Stimulated activated CD4-positive, alpha-beta T cell treated with anti-CD3 and anti-CD28 coated beads, Interleukin-2, amount 100 ng/mL, for 4 hours (primary cell): ENCODE measurements at regions not wholly inside any gene's neighbourhood (a gene's known extent, or its start where the extent isn't known, plus 50 kb on each side); places are given as distances from the start of the nearest gene placed in this dataset.
"Not testable (repeated sequence)": the region's sequence is repeated elsewhere in the genome, so short reads cannot be mapped to it uniquely, and the experiment has no call there.

Source experiments
- DNase-seq: peaks from one replicate; pipeline ENCODE4 v3.0.0-alpha.2; 2020; ENCODE audit warnings: low read depth

DNA sequence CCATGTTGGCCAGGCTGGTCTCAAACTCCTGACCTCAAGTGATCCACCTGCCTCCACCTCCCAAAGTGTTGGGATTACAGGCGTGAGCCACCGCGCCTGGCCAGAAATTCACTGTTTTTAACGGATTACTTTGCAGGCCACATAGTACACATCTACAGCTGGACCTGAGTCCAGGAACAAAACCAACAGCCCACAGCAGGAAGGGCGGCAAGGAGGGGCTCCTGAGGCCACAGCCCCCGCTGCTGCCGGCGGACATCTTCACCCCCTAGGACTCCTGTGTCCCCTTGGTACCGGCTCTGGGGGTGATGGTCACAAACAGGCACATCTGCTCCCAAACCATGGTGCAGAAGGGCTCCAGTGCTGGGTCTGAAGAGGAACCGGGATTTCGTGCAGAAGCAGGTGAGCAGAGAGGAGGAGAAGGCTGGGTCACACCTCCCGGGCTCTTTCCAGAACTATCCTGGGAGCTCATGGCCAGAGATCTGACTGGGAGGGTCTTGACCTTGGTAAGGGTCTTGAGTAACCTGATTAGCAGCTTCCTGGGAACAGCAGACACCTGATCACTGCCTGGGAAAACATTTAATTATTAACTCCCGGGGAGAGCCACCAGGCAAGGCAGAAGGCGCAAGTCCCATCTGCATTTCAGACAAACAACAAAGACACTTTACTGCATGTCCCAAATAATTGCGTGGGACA, 99.9 kb downstream of the SHANK2 start:
- not testable (repeated sequence) for DNase-seq

GRCh38 chr11:71151561-71151960, 100.8 kb downstream of the SHANK2 start:
- DNase-seq, result no peak

DNA sequence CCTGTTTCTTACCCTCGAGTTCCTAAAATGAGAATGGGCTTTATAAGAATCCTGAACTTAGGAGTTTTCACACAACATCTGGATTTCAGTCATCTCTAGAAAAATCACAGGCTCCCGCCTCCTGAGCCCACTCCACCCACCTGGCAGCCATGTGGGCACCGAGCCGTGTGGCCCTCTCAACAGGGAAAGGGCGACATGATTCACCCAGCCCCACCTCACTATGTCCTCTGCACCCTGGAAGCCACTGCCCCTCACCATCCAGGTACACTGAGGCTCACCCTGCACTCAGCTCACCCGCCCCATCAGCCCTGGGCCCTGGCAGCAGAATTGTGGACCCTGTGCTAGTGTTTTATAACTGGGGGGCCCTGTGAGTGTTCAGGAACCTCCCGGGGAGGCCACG, 101.5 kb downstream of the SHANK2 start:
- no peak for DNase-seq

GRCh38 chr11:71148716-71149115, 103.7 kb downstream of the SHANK2 start:
- DNase-seq, result no peak

DNA sequence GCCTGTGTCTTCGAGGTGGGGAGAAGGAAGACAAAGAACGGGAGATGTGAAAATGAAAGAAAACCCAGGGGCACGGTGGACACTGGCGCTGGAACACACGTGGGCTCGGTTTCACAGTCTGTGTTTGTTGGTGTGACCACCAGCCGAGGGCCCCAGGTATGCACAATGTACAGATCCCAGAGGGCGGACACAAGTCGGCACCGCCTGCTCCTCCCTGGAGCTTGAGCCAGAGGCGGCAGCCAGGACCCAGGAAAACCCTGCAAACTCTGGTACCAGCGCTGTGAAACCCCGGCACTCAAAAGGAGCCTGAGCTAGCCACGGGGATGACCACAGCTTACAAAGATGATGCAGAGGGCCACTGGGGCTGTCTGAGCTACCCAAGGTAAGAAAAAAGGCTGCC, 105.0 kb downstream of the SHANK2 start:
- DNase-seq, result no peak

DNA sequence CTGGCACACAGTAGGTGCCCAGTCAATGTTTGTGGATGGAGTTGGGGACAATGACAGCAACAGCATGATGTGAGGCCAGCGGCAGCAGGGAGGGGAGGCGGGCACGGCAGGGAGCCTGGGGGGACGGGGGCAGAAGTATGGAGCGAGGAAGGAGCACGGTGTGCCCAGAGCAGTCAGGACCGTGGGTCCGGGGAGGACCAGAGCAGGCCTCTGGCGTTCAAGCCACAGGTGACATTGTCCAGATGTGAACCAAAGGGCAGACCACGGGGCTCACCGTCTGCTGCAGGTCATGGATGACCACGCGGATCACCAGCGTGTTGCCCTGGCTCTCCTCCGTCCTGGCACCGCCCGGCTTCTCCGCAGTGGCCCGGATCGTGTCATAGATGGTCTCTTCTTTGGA, 105.5 kb downstream of the SHANK2 start:
- no peak for DNase-seq

- DNase-seq, result no peak
Observed at GRCh38 chr11:71145988-71146824, 106.2 kb downstream of the SHANK2 start.

GRCh38 chr11:71145368-71145767, 107.0 kb downstream of the SHANK2 start:
- DNase-seq, result no peak

- no peak for DNase-seq
Observed at GRCh38 chr11:71144736-71145135, 107.6 kb downstream of the SHANK2 start.

- DNase-seq, result no peak
Observed at GRCh38 chr11:71144010-71144409, 108.4 kb downstream of the SHANK2 start.

GRCh38 chr11:71140206-71140919, 112.0 kb downstream of the SHANK2 start:
- DNase-seq, result no peak

GRCh38 chr11:71139516-71140205, 112.7 kb downstream of the SHANK2 start:
- DNase-seq, result no peak

- DNase-seq, result no peak
Observed at GRCh38 chr11:71138737-71139425, 113.5 kb downstream of the SHANK2 start.

GRCh38 chr11:71137376-71137775, 115.0 kb downstream of the SHANK2 start:
- DNase-seq, result no peak

- DNase-seq, result no peak
Observed at GRCh38 chr11:71136095-71136845, 116.1 kb downstream of the SHANK2 start.

GRCh38 chr11:71135112-71135511, 117.3 kb downstream of the SHANK2 start:
- no peak for DNase-seq

DNA sequence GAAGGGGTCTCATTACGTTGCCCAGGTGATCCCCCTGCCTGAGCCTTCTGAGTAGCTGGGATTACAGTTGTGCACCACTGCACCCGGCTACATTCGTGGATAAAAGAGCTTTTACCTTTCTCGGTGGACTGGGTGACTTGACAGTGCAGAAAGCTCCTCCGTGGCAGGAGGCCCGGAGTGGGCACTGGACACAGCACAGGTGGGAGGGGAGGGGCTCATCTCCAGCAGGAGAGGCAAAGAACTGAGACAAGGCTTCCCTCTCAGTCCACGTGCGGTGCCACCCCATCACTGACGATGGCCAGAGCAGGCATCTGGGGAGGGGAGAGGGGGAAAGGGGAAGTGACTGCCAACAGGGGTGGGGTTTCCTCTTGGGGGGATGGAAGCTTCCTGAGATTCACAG, 118.4 kb downstream of the SHANK2 start:
- DNase-seq, result no peak

DNA sequence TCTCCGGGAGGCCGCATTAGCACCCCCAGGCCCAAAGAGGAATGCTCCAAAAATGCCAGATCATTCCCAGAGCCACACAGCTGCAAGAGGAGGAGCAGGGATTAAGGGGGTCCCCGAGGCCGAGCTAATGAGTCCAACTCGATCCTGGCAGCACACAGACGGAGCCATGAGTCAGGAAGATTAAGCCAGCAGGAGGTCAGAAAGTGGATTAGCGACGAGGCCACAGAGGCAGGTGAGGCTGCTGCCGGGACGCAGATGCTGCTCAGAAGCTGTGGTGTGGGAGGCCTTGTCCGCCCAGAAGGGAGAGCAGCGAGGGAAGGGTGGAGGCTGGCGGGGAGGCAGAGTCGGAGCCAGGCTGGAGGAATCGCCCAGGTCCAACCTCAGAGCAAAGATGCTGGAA, 120.5 kb downstream of the SHANK2 start:
- no peak for DNase-seq

DNA sequence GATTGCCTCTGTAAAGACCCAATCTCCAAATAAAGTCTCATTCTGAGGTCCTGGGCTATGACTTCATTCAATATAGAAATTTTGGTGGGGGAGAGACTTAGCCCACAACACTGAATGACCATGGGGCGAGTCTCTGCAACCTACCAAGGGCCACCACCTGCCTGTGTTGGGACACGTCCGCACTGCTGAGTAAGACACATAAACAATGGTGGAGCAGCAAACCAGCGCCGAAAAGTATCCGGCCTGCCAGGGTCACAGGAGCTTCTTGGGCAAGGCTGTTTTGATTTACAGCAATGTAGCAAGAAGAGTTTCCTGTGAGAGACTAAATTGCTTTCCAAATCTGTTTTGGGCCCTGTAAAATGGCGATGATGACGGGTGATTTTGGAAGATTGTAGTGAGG, 122.3 kb downstream of the SHANK2 start:
- no peak for DNase-seq

DNA sequence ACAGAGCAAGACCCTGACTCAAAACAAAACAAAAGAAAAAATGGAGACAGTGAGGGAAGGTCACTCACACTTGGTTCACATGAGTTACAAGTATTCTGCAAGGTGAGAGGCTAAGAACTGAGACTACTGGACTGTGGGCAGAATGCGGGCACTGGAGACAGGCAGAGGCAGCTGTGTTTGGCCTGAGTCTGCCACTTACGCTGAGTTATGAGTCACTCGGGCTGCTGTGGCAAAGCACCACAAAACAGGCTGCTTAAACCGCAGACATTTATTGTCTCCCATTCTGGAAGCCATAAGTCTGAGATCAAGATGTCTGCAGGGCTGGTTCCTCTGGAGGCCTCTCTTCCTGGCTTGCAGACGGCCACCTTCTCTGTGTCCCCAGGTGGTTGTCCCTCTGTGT, 122.8 kb downstream of the SHANK2 start:
- no peak for DNase-seq

DNA sequence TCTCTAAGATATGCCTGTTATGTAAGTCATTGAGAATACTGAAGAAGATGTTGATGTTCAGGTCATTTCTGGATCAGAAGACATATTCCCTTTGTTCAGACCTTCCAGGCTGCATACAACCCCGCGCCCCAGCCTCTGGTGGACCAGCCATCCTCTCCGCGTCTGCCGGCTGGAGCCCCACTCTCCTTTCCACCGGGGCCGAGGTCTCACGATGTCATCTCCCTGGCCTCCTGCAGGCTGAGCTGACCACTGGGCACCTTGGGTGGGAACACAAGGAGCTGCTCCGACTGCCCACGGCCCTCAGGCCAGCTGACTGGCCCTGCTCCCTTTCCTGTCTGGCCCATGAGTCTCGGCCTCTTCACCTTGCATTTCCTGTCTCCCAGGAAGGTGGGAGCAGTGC, 124.6 kb downstream of the SHANK2 start:
- DNase-seq, result no peak
